Testis (tissue), 2 donors: ENCODE measurements at regions not wholly inside any gene's neighbourhood (a gene's known extent, or its start where the extent isn't known, plus 50 kb on each side); places are given as distances from the start of the nearest gene placed in this dataset.

Experiments used
- POLR2A ChIP-seq: fragments of 450-650 bp; IDR thresholded peaks from one replicate; pipeline ENCODE4 v1.6.1; 2017; ENCODE audit warnings: antibody characterized with exemption, mild to moderate bottlenecking, moderate library complexity
- TF ChIP-seq, protein P1 (sequence below), 3 experiments: fragments of 450-650 bp in 2 of 3; fragments of 200-600 bp in 1 of 3; sonication (generic) in 1 of 3; IDR thresholded peaks; one replicate each; pipeline ENCODE4 v1.5.1; 2016 to 2019; ENCODE audit warnings: antibody characterized with exemption in 3 of 3, mild to moderate bottlenecking in 2 of 3, moderate library complexity in 1 of 3

DNA sequence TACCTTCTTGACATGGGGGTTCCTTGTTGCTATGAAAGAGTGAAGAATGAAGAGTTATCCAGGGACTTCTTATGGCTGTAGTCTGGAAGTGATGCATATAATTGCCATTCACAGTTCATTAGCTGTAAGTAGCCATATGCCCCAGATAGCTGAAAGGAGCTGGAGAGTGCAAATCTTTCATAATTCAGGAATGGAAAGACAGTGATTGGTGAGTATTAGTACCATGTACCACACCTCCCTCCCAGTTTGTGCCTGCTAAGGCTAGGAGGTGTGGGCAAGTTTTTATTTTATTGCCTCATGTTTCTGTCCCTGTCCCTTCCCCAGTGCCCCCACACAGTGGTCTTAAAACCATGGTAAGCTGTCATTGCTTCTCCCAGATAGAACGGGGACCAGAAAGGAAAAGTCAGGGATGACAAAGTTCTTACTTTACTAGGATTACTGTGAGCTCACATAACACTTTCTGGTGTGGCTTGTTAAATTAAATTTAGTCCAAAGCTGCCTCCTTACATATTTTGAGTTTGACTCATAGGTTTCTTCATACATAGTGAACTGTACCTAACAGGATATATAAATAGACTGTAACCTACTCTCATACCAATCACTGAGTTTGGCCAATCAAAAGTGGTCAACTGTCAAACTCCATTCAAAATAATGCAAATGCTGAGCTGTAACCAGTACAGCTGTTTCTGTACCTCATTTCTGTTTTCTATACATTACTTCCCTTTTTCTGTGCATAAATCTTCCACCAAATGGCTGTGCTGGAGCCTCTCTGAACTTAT, 119.4 kb downstream of the RFPL4B start:
- TF ChIP-seq, protein P1, sequence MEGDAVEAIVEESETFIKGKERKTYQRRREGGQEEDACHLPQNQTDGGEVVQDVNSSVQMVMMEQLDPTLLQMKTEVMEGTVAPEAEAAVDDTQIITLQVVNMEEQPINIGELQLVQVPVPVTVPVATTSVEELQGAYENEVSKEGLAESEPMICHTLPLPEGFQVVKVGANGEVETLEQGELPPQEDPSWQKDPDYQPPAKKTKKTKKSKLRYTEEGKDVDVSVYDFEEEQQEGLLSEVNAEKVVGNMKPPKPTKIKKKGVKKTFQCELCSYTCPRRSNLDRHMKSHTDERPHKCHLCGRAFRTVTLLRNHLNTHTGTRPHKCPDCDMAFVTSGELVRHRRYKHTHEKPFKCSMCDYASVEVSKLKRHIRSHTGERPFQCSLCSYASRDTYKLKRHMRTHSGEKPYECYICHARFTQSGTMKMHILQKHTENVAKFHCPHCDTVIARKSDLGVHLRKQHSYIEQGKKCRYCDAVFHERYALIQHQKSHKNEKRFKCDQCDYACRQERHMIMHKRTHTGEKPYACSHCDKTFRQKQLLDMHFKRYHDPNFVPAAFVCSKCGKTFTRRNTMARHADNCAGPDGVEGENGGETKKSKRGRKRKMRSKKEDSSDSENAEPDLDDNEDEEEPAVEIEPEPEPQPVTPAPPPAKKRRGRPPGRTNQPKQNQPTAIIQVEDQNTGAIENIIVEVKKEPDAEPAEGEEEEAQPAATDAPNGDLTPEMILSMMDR (IDR thresholded peaks at IDR 0.05): no peak
- TF ChIP-seq POLR2A: no peak
